ENCODE measurements at regions not wholly inside any gene's neighbourhood (a gene's known extent, or its start where the extent isn't known, plus 50 kb on each side); places are given as distances from the start of the nearest gene placed in this dataset.

DNA sequence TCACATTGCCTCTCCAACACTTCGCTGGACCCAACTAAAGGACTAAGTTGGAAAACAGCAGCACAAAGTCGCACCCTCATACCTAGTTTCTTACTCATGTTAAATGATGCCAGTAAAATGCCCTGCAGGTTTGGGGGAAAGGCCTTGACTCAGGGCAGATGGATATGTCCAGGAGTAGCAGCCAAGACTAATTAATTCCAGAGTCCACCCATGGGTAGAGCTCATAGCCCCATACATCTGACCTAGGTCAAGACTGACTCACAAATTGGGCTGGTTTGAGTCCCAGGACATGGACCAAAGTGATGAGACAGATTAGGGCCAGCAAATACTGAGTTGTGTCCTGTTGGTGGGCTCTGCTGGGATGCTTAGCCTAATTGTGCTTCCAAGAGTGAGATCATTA, 224.0 kb upstream of the BTG1 start:
- Histone ChIP-seq H4K8ac (ENCODE audit: low read length) (no peak overlapping the region), H2BK5ac (ENCODE audit: low read depth, low read length, poor library complexity, severe bottlenecking) (no peak overlapping the region), H3K23ac (ENCODE audit: low read length in 2 of 2) (no peak overlapping the region), H2BK15ac (ENCODE audit: low read depth, poor library complexity, severe bottlenecking) (no peak overlapping the region), H3K4me1 (ENCODE audit: control insufficient read depth, insufficient read depth, low read depth, low read length) (no peaks in the 10 kb centered on the region), H3K27me3 (ENCODE audit: control insufficient read depth in 1 of 2, insufficient read depth in 1 of 2, low read length in 2 of 2) (no peaks in the 10 kb centered on the region), H3K4ac (ENCODE audit: low read depth in 1 of 2, low read length in 2 of 2) (no peak overlapping the region), H2BK120ac (ENCODE audit: low read depth, low read length) (no peak overlapping the region), H3K4me3 (ENCODE audit: insufficient read depth in 1 of 2, low read depth in 1 of 2, low read length in 2 of 2) (no peak overlapping the region), H3K18ac (ENCODE audit: low read depth in 1 of 2, low read length in 2 of 2) (no peak overlapping the region), H2BK12ac (ENCODE audit: low read length in 2 of 2) (no peak overlapping the region), H2AK5ac (ENCODE audit: low read length, severe bottlenecking) (no peak overlapping the region), H4K91ac (ENCODE audit: low read length) (no peak overlapping the region), H3K4me2 (ENCODE audit: low read length, poor library complexity, severe bottlenecking) (no peak overlapping the region), H3K36me3 (ENCODE audit: control insufficient read depth in 1 of 2, insufficient read depth in 2 of 2, low read depth in 1 of 2, low read length in 2 of 2) (no peaks in the 10 kb centered on the region), H3K9me3 (ENCODE audit: control insufficient read depth, low read length) (no peaks in the 10 kb centered on the region), H3K9ac (ENCODE audit: low read length) (no peak overlapping the region), H3K79me1 (replicated peaks; ENCODE audit: low read length, poor library complexity, severe bottlenecking) (no peaks in the 10 kb centered on the region), H3K14ac (ENCODE audit: low read length in 2 of 2) (no peak overlapping the region), H3K27ac (ENCODE audit: low read length, poor library complexity, severe bottlenecking) (no peak overlapping the region), H2AFZ (ENCODE audit: low read depth, low read length) (no peak overlapping the region)
- WGBS = 95% methylated on average over 2 of the region's 2 CpGs
- DNase-seq = no peak

DNA sequence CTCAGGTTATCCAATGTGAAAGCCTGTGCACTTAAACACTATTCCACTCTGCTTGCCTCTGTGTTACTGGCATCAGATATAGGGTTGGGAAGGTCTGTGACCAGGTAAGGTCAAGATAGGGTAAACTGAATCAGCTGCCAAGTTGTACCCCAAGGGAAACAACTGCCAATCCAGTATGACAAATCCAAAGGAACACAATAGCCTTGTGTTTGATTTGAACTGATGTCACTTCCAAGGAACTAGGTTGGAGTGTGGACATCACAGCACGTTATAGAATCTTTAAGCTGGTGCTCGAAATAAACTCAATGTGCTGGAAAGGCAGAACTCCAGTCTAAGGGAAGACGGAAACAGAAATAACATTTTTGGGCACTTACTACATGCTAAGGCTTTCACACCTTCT, 223.4 kb upstream of the BTG1 start:
- H4K8ac ChIP-seq (ENCODE audit: low read length) = no peak overlapping the region
- H3K27ac ChIP-seq (ENCODE audit: low read length, poor library complexity, severe bottlenecking) = no peak overlapping the region
- H4K91ac ChIP-seq (ENCODE audit: low read length) = no peak overlapping the region
- H3K23ac ChIP-seq (ENCODE audit: low read length in 2 of 2) = no peak overlapping the region
- no peak overlapping the region for H2AFZ ChIP-seq (ENCODE audit: low read depth, low read length)
- no peaks in the 10 kb centered on the region for H3K79me1 ChIP-seq (replicated peaks; ENCODE audit: low read length, poor library complexity, severe bottlenecking)
- no peaks in the 10 kb centered on the region for H3K9me3 ChIP-seq (ENCODE audit: control insufficient read depth, low read length)
- no peak overlapping the region for H3K4me3 ChIP-seq (ENCODE audit: insufficient read depth in 1 of 2, low read depth in 1 of 2, low read length in 2 of 2)
- H3K14ac ChIP-seq (ENCODE audit: low read length in 2 of 2) = no peak overlapping the region
- no peak overlapping the region for H3K4me2 ChIP-seq (ENCODE audit: low read length, poor library complexity, severe bottlenecking)
- DNase-seq = no peak
- H3K4me1 ChIP-seq (ENCODE audit: control insufficient read depth, insufficient read depth, low read depth, low read length) = no peaks in the 10 kb centered on the region
- H2BK5ac ChIP-seq (ENCODE audit: low read depth, low read length, poor library complexity, severe bottlenecking) = no peak overlapping the region
- H3K27me3 ChIP-seq (ENCODE audit: control insufficient read depth in 1 of 2, insufficient read depth in 1 of 2, low read length in 2 of 2) = no peaks in the 10 kb centered on the region
- WGBS = 89% methylated on average over 3 of the region's 3 CpGs
- no peak overlapping the region for H3K4ac ChIP-seq (ENCODE audit: low read depth in 1 of 2, low read length in 2 of 2)
- no peak overlapping the region for H3K9ac ChIP-seq (ENCODE audit: low read length)
- H2BK12ac ChIP-seq (ENCODE audit: low read length in 2 of 2) = no peak overlapping the region
- H2AK5ac ChIP-seq (ENCODE audit: low read length, severe bottlenecking) = no peak overlapping the region
- no peaks in the 10 kb centered on the region for H3K36me3 ChIP-seq (ENCODE audit: control insufficient read depth in 1 of 2, insufficient read depth in 2 of 2, low read depth in 1 of 2, low read length in 2 of 2)
- H2BK15ac ChIP-seq (ENCODE audit: low read depth, poor library complexity, severe bottlenecking) = no peak overlapping the region
- H3K18ac ChIP-seq (ENCODE audit: low read depth in 1 of 2, low read length in 2 of 2) = no peak overlapping the region
- no peak overlapping the region for H2BK120ac ChIP-seq (ENCODE audit: low read depth, low read length)

GRCh38 chr12:92365836-92366235, 220.2 kb upstream of the BTG1 start:
- Histone ChIP-seq H2BK120ac (ENCODE audit: low read depth, low read length) (no peak overlapping the region), H3K14ac (ENCODE audit: low read length in 2 of 2) (no peak overlapping the region), H4K91ac (ENCODE audit: low read length) (no peak overlapping the region), H3K9me3 (ENCODE audit: control insufficient read depth, low read length) (no peaks in the 10 kb centered on the region), H3K4me2 (ENCODE audit: low read length, poor library complexity, severe bottlenecking) (no peak overlapping the region), H3K27ac (ENCODE audit: low read length, poor library complexity, severe bottlenecking) (no peak overlapping the region), H2BK12ac (ENCODE audit: low read length in 2 of 2) (no peak overlapping the region), H3K4me3 (ENCODE audit: insufficient read depth in 1 of 2, low read depth in 1 of 2, low read length in 2 of 2) (no peak overlapping the region), H3K79me1 (replicated peaks; ENCODE audit: low read length, poor library complexity, severe bottlenecking) (no peaks in the 10 kb centered on the region), H4K8ac (ENCODE audit: low read length) (no peak overlapping the region), H3K18ac (ENCODE audit: low read depth in 1 of 2, low read length in 2 of 2) (no peak overlapping the region), H2BK15ac (ENCODE audit: low read depth, poor library complexity, severe bottlenecking) (no peak overlapping the region), H3K9ac (ENCODE audit: low read length) (no peak overlapping the region), H2BK5ac (ENCODE audit: low read depth, low read length, poor library complexity, severe bottlenecking) (no peak overlapping the region), H3K27me3 (ENCODE audit: control insufficient read depth in 1 of 2, insufficient read depth in 1 of 2, low read length in 2 of 2) (peaks cover 0 to 5% of the 10 kb centered on the region in 2 experiments), H3K23ac (ENCODE audit: low read length in 2 of 2) (no peak overlapping the region), H2AK5ac (ENCODE audit: low read length, severe bottlenecking) (no peak overlapping the region), H3K4me1 (ENCODE audit: control insufficient read depth, insufficient read depth, low read depth, low read length) (no peaks in the 10 kb centered on the region), H3K4ac (ENCODE audit: low read depth in 1 of 2, low read length in 2 of 2) (no peak overlapping the region), H3K36me3 (ENCODE audit: control insufficient read depth in 1 of 2, insufficient read depth in 2 of 2, low read depth in 1 of 2, low read length in 2 of 2) (no peaks in the 10 kb centered on the region), H2AFZ (ENCODE audit: low read depth, low read length) (no peak overlapping the region)
- no peak for DNase-seq
- WGBS = 100% methylated on average over 1 of the region's 2 CpGs

GRCh38 chr12:92365333-92365732, 219.7 kb upstream of the BTG1 start:
- Histone ChIP-seq H2AK5ac (ENCODE audit: low read length, severe bottlenecking) (no peak overlapping the region), H2BK12ac (ENCODE audit: low read length in 2 of 2) (no peak overlapping the region), H4K8ac (ENCODE audit: low read length) (no peak overlapping the region), H3K79me1 (replicated peaks; ENCODE audit: low read length, poor library complexity, severe bottlenecking) (no peaks in the 10 kb centered on the region), H2BK5ac (ENCODE audit: low read depth, low read length, poor library complexity, severe bottlenecking) (no peak overlapping the region), H3K9ac (ENCODE audit: low read length) (no peak overlapping the region), H2AFZ (ENCODE audit: low read depth, low read length) (no peak overlapping the region), H2BK120ac (ENCODE audit: low read depth, low read length) (no peak overlapping the region), H3K27ac (ENCODE audit: low read length, poor library complexity, severe bottlenecking) (no peak overlapping the region), H3K4ac (ENCODE audit: low read depth in 1 of 2, low read length in 2 of 2) (no peak overlapping the region), H3K4me2 (ENCODE audit: low read length, poor library complexity, severe bottlenecking) (no peak overlapping the region), H3K36me3 (ENCODE audit: control insufficient read depth in 1 of 2, insufficient read depth in 2 of 2, low read depth in 1 of 2, low read length in 2 of 2) (no peaks in the 10 kb centered on the region), H2BK15ac (ENCODE audit: low read depth, poor library complexity, severe bottlenecking) (no peak overlapping the region), H4K91ac (ENCODE audit: low read length) (no peak overlapping the region), H3K18ac (ENCODE audit: low read depth in 1 of 2, low read length in 2 of 2) (no peak overlapping the region), H3K9me3 (ENCODE audit: control insufficient read depth, low read length) (no peaks in the 10 kb centered on the region), H3K27me3 (ENCODE audit: control insufficient read depth in 1 of 2, insufficient read depth in 1 of 2, low read length in 2 of 2) (peaks cover 0 to 5% of the 10 kb centered on the region in 2 experiments), H3K4me3 (ENCODE audit: insufficient read depth in 1 of 2, low read depth in 1 of 2, low read length in 2 of 2) (no peak overlapping the region), H3K23ac (ENCODE audit: low read length in 2 of 2) (no peak overlapping the region), H3K14ac (ENCODE audit: low read length in 2 of 2) (no peak overlapping the region), H3K4me1 (ENCODE audit: control insufficient read depth, insufficient read depth, low read depth, low read length) (no peaks in the 10 kb centered on the region)
- 82% methylated on average over 1 of the region's 1 CpG for WGBS
- DNase-seq = no peak

Data from mesenchymal stem cell (in vitro differentiated cells and primary cell).